SK-N-SH (cell line): ENCODE measurements at regions not wholly inside any gene's neighbourhood (a gene's known extent, or its start where the extent isn't known, plus 50 kb on each side); places are given as distances from the start of the nearest gene placed in this dataset.

Experiments
- CTCF ChIA-PET: fragments of 300-600, 350-600 bp; formaldehyde crosslinking; extraction: SDS; loops from one replicate; lab custom pipeline; 2021; lab: Yijun Ruan, JAX
- POLR2A ChIA-PET: fragments of 350-600 bp; sonication (Branson Sonifier 250); formaldehyde crosslinking; extraction: SDS; loops from one replicate; lab custom pipeline; 2020; ENCODE audit warnings: antibody characterized with exemption, inconsistent platforms; lab: Yijun Ruan, JAX
- DNase-seq: peaks from one replicate; pipeline ENCODE4 v3.0.0; 2012
- H2AFZ ChIP-seq: fragments of 200-600 bp; sonication (generic); 2 replicates; pipeline ENCODE4 v1.8.1; 2016; ENCODE audit warnings: antibody characterized with exemption, mild to moderate bottlenecking, low read depth
- H3F3A ChIP-seq: fragments of 200-600 bp; sonication (generic); replicated peaks from 2 replicates; pipeline ENCODE3; 2016; ENCODE audit warnings: antibody characterized with exemption, mild to moderate bottlenecking; ENCODE audit not compliant: insufficient read depth
- H3K27ac ChIP-seq, 2 experiments: fragments of 200-500 bp in 1 of 2; fragments of 200-600 bp in 1 of 2; sonication (Bioruptor generic) in 1 of 2; sonication (generic), shearing (Covaris generic) in 1 of 2; 2 replicates each; pipeline versions ENCODE4 v1.5.1 to v1.6.1; 2014 to 2016; ENCODE audit warnings: low read depth in 2 of 2, inconsistent platforms in 1 of 2, low read length in 1 of 2, mild to moderate bottlenecking in 1 of 2, mixed read lengths in 1 of 2
- H3K27me3 ChIP-seq: fragments of 200-600 bp; sonication (generic), shearing (Covaris generic); 2 replicates; pipeline ENCODE4 v1.6.1; 2016; ENCODE audit warnings: mixed run types; ENCODE audit not compliant: insufficient read depth
- H3K36me3 ChIP-seq, 2 experiments: fragments of 200-500 bp in 1 of 2; fragments of 200-600 bp in 1 of 2; sonication (Bioruptor generic) in 1 of 2; sonication (generic) in 1 of 2; replicated peaks in 1 of 2; 2 replicates each; pipeline versions ENCODE3 to v1.5.1; 2014 to 2016; ENCODE audit warnings: low read length in 1 of 2, mild to moderate bottlenecking in 1 of 2; ENCODE audit not compliant: insufficient read depth in 2 of 2, control insufficient read depth in 1 of 2
- H3K4me1 ChIP-seq, 2 experiments: fragments of 200-500 bp in 1 of 2; fragments of 200-600 bp in 1 of 2; sonication (Bioruptor generic) in 1 of 2; sonication (generic), shearing (Covaris generic) in 1 of 2; 2 replicates each; pipeline versions ENCODE4 v1.5.1 to v1.6.1; 2014 to 2016; ENCODE audit warnings: low read depth in 1 of 2, low read length in 1 of 2, mixed run types in 1 of 2; ENCODE audit not compliant: insufficient read depth in 2 of 2, control insufficient read depth in 1 of 2
- H3K4me2 ChIP-seq: fragments of 200-600 bp; sonication (generic), shearing (Covaris generic); 2 replicates; pipeline ENCODE4 v1.6.1; 2017; ENCODE audit warnings: mixed run types
- H3K4me3 ChIP-seq, 2 experiments: fragments of 200-500 bp in 1 of 2; fragments of 200-600 bp in 1 of 2; sonication (Bioruptor generic) in 1 of 2; sonication (generic), shearing (Covaris generic) in 1 of 2; 2 replicates each; pipeline versions ENCODE4 v1.5.1 to v1.8.1; 2014 to 2016; ENCODE audit warnings: low read depth in 2 of 2, inconsistent platforms in 1 of 2, low read length in 1 of 2, mild to moderate bottlenecking in 1 of 2, mixed read lengths in 1 of 2, moderate library complexity in 1 of 2
- H3K79me2 ChIP-seq: fragments of 200-600 bp; sonication (generic); 2 replicates; pipeline ENCODE4 v1.8.1; 2017; ENCODE audit warnings: mild to moderate bottlenecking; ENCODE audit not compliant: insufficient read depth
- H3K9ac ChIP-seq: fragments of 200-600 bp; sonication (generic); 2 replicates; pipeline ENCODE4 v1.6.1; 2017; ENCODE audit warnings: mixed run types
- H3K9me2 ChIP-seq: fragments of 200-600 bp; sonication (generic); 2 replicates; pipeline ENCODE4 v1.6.1; 2017; ENCODE audit warnings: mixed run types
- H3K9me3 ChIP-seq: fragments of 200-600 bp; sonication (generic); 2 replicates; pipeline ENCODE4 v1.6.1; 2017; ENCODE audit warnings: mixed run types, mild to moderate bottlenecking, moderate library complexity
- H4K20me1 ChIP-seq: fragments of 200-600 bp; sonication (generic); 2 replicates; pipeline ENCODE4 v1.6.1; 2017; ENCODE audit warnings: mild to moderate bottlenecking, mixed run types; ENCODE audit not compliant: insufficient read depth
- CHD2 ChIP-seq: fragments of 150-350 bp; IDR thresholded peaks from 2 replicates; pipeline ENCODE4 v1.6.1; 2018; ENCODE audit warnings: low read length; ENCODE audit not compliant: partially characterized antibody
- ELF1 ChIP-seq: IDR thresholded peaks from 2 replicates; pipeline ENCODE4 v1.4.0; 2012
- EP300 ChIP-seq, 2 experiments: IDR thresholded peaks; 2 replicates each; pipeline versions ENCODE4 v1.4.0 to v1.6.1; 2012; ENCODE audit warnings: borderline replicate concordance in 1 of 2, low read depth in 1 of 2, low read length in 1 of 2
- FOXJ3 ChIP-seq: sonication (generic); formaldehyde crosslinking; IDR thresholded peaks from 2 replicates; pipeline ENCODE4 v1.5.1; 2020; ENCODE audit warnings: mild to moderate bottlenecking, missing genetic modification reagents
- FOXM1 ChIP-seq: IDR thresholded peaks from 2 replicates; pipeline ENCODE4 v1.4.0; 2012; ENCODE audit warnings: low read depth, mild to moderate bottlenecking
- GATA2 ChIP-seq: sonication (generic); formaldehyde crosslinking; IDR thresholded peaks from 2 replicates; pipeline ENCODE4 v1.5.0; 2020; ENCODE audit warnings: mild to moderate bottlenecking, missing genetic modification reagents
- NRF1 ChIP-seq: IDR thresholded peaks from 2 replicates; pipeline ENCODE4 v1.6.1; 2012; ENCODE audit warnings: low read depth, mild to moderate bottlenecking, low read length
- POLR2AphosphoS5 ChIP-seq: IDR thresholded peaks from 2 replicates; pipeline ENCODE4 v1.6.1; 2012; ENCODE audit warnings: low read depth, low read length
- RAD21 ChIP-seq: IDR thresholded peaks from 2 replicates; pipeline ENCODE4 v1.6.1; 2012; ENCODE audit warnings: mild to moderate bottlenecking, low read length
- RCOR1 ChIP-seq: fragments of 150-350 bp; IDR thresholded peaks from 2 replicates; pipeline ENCODE4 v1.6.1; 2017; ENCODE audit warnings: antibody characterized with exemption, low read length
- RFX5 ChIP-seq: IDR thresholded peaks from 2 replicates; pipeline ENCODE4 v1.6.1; 2012; ENCODE audit warnings: mild to moderate bottlenecking, improper control_type of control experiment, low read length
- RXRA ChIP-seq: IDR thresholded peaks from 2 replicates; pipeline ENCODE4 v1.4.0; 2012; ENCODE audit warnings: low read depth, mild to moderate bottlenecking, borderline replicate concordance
- SMC3 ChIP-seq: IDR thresholded peaks from 2 replicates; pipeline ENCODE4 v1.6.1; 2012; ENCODE audit warnings: low read depth, low read length, improper control_type of control experiment
- TEAD4 ChIP-seq: IDR thresholded peaks from 2 replicates; pipeline ENCODE4 v1.4.0; 2012; ENCODE audit warnings: mild to moderate bottlenecking, borderline replicate concordance; ENCODE audit not compliant: insufficient read depth
- YY1 ChIP-seq: IDR thresholded peaks from 2 replicates; pipeline ENCODE4 v1.4.0; 2012; ENCODE audit warnings: low read depth, mild to moderate bottlenecking
- WGBS: methylation state at CpG from one replicate; pipeline ENCODE4 v1.1.6; 2017; ENCODE audit warnings: low lambda C conversion rate; 5-methylcytosine and 5-hydroxymethylcytosine counted together
- TF ChIP-seq, protein P1 (sequence below): IDR thresholded peaks from 2 replicates; pipeline ENCODE4; 2012
- TF ChIP-seq, protein P2 (sequence below): fragments of 150-350 bp; IDR thresholded peaks from 2 replicates; pipeline ENCODE4 v1.6.1; 2017; ENCODE audit warnings: antibody characterized with exemption, low read length, low read depth, borderline replicate concordance
- TF ChIP-seq, protein P3 (sequence below): IDR thresholded peaks from 2 replicates; pipeline ENCODE4 v1.4.0; 2012; ENCODE audit warnings: low read depth, borderline replicate concordance

DNA sequence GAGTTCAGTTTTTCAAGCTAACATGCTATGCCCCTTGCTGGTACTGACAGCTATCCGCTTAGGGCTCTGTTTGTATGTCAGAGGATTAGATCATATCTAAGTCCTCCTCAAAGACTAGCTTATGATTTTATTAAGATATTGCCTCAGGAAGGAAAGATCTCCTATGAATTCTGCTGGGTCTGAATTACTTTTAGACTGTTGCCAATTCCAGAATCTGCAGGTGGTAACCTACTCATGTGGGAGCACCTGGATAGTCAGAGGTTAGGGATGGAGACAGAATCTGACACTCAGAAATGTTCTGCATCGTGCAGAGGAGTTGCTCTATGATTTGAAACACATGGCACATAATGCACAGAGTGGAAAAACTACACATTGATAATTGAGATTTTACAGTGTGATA, 843.4 kb downstream of the SLC6A15 start:
- no peaks in the 10 kb centered on the region for H3K36me3 ChIP-seq
- TF ChIP-seq GATA2 (CRISPR knock-in tag) (peak; percentile 73), RCOR1 (peak; percentile 63), EP300 (IDR thresholded peaks at IDR 0.05; ENCODE audit: borderline replicate concordance in 1 of 2, low read depth in 1 of 2, low read length in 1 of 2) (peak in 1 of 2 experiments; percentile 25; a peak in 1 of 4 replicates), RAD21 (peak; percentile 13; the same call in 1 of the 2 replicates), POLR2AphosphoS5 (no peak), SMC3 (no peak), YY1 (no peak)
- TF ChIP-seq, protein P1, sequence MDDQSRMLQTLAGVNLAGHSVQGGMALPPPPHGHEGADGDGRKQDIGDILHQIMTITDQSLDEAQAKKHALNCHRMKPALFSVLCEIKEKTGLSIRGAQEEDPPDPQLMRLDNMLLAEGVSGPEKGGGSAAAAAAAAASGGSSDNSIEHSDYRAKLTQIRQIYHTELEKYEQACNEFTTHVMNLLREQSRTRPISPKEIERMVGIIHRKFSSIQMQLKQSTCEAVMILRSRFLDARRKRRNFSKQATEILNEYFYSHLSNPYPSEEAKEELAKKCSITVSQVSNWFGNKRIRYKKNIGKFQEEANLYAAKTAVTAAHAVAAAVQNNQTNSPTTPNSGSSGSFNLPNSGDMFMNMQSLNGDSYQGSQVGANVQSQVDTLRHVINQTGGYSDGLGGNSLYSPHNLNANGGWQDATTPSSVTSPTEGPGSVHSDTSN, result peak; percentile 36; the same call in 1 of the 2 replicates
- TF ChIP-seq, protein P2, sequence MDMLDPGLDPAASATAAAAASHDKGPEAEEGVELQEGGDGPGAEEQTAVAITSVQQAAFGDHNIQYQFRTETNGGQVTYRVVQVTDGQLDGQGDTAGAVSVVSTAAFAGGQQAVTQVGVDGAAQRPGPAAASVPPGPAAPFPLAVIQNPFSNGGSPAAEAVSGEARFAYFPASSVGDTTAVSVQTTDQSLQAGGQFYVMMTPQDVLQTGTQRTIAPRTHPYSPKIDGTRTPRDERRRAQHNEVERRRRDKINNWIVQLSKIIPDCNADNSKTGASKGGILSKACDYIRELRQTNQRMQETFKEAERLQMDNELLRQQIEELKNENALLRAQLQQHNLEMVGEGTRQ, result no peak
- no peaks in the 10 kb centered on the region for H4K20me1 ChIP-seq
- H3K9me2 ChIP-seq, result no peaks in the 10 kb centered on the region
- DNase-seq, result peak; percentile 36
- H3K9me3 ChIP-seq, result no peaks in the 10 kb centered on the region
- no peak overlapping the region for H3K9ac ChIP-seq
- peak overlapping the region; percentile 78 to 93 for H3K27ac ChIP-seq
- ChIA-PET CTCF (interaction anchor here (1.3 to 1.4 kb wide), 2 partner anchors 101 to 244 kb away, joined by 3 read pairs; no protein-coding TSS in a partner anchor), POLR2A (no interaction called here)
- 18% methylated on average over 2 of the region's 2 CpGs for WGBS
- H3K79me2 ChIP-seq, result no peaks in the 10 kb centered on the region
- peak overlapping the region; percentile 4; the same call in 1 of the 2 replicates for H3K4me2 ChIP-seq
- no peaks in the 10 kb centered on the region for H3K27me3 ChIP-seq
- H3K4me3 ChIP-seq, result no peak overlapping the region
- peak overlapping the region; percentile 20; the same call in 1 of the 2 replicates for H2AFZ ChIP-seq
- peaks cover 28% of the 10 kb centered on the region for H3F3A ChIP-seq
- peaks cover 0 to 14% of the 10 kb centered on the region in 2 experiments; a peak in 3 of 4 replicates for H3K4me1 ChIP-seq

DNA sequence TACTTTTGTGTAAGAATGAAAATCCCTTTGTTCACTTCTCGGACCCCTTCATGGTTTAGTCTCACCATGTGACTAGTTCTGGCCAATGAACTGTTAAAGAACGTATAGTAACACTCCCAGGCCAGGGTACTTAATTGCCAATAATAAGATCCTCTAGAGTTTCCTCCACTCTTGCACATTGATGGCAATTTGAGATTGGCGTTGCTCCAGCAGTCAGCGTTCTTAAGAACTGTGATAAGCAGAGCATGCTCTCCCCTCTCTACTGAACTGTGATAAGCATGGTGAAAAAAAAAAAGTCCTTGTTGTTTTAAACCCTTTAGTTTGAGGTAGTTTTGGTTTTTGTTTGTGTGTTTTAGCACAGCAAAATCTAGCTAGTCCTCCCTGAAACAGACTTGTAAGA, 854.5 kb downstream of the SLC6A15 start:
- Histone ChIP-seq H3K36me3 (no peaks in the 10 kb centered on the region), H3K27me3 (no peaks in the 10 kb centered on the region), H3K9ac (no peak overlapping the region), H3K9me3 (no peaks in the 10 kb centered on the region), H3K79me2 (no peaks in the 10 kb centered on the region), H3K9me2 (no peaks in the 10 kb centered on the region), H4K20me1 (no peaks in the 10 kb centered on the region), H3K4me2 (no peak overlapping the region)
- no peak for DNase-seq
- TF ChIP-seq FOXM1, result no peak
- no peak for TF ChIP-seq FOXJ3
- no peak for TF ChIP-seq RXRA
- no peak for TF ChIP-seq ELF1
- TF ChIP-seq, protein P3, sequence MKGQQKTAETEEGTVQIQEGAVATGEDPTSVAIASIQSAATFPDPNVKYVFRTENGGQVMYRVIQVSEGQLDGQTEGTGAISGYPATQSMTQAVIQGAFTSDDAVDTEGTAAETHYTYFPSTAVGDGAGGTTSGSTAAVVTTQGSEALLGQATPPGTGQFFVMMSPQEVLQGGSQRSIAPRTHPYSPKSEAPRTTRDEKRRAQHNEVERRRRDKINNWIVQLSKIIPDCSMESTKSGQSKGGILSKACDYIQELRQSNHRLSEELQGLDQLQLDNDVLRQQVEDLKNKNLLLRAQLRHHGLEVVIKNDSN, result no peak
- TF ChIP-seq RAD21, result no peak
- TF ChIP-seq, protein P2, result no peak
- TF ChIP-seq NRF1, result no peak
- TF ChIP-seq YY1, result no peak
- no peak for TF ChIP-seq TEAD4
- TF ChIP-seq CHD2, result no peak
- TF ChIP-seq RFX5, result no peak
- TF ChIP-seq, all 33 proteins: peak for 0
- Histone ChIP-seq H3K4me1 (no peaks in the 10 kb centered on the region), H3F3A (no peaks in the 10 kb centered on the region), H2AFZ (no peak overlapping the region), H3K27ac (no peak overlapping the region), H3K4me3 (no peak overlapping the region)
- ChIA-PET POLR2A (no interaction called here), CTCF (no interaction called here)
- WGBS, result 79% methylated on average over 4 of the region's 4 CpGs
